CD14-positive monocyte (primary cell): ENCODE measurements at regions not wholly inside any gene's neighbourhood (a gene's known extent, or its start where the extent isn't known, plus 50 kb on each side); places are given as distances from the start of the nearest gene placed in this dataset.

Experiments
- DNase-seq, 3 donors: peaks; one replicate each; pipeline ENCODE4 v3.0.0-alpha.2; 2011 to 2022
- H2AFZ ChIP-seq: 2 replicates; pipeline ENCODE4 v1.6.0; 2012; ENCODE audit warnings: mild to moderate bottlenecking, low read depth, low read length, inconsistent platforms; ENCODE audit not compliant: insufficient read depth, poor library complexity, severe bottlenecking
- H3K27ac ChIP-seq, 2 donors: 1 replicate in 1 of 2; 2 replicates in 1 of 2; pipeline ENCODE4 v1.5.1; 2012 to 2013; ENCODE audit warnings: low read length in 2 of 2, control low read depth in 1 of 2, inconsistent platforms in 1 of 2, low read depth in 1 of 2, mild to moderate bottlenecking in 1 of 2
- H3K27me3 ChIP-seq, 2 donors: one replicate each; pipeline versions ENCODE4 v1.6.0 to v1.6.1; 2011 to 2013; ENCODE audit warnings: low read length in 2 of 2; ENCODE audit not compliant: control insufficient read depth in 2 of 2, insufficient read depth in 2 of 2
- H3K36me3 ChIP-seq, 2 donors: replicated peaks in 1 of 2; 1 replicate in 1 of 2; 2 replicates in 1 of 2; pipeline versions ENCODE4 v1.5.1 to v1.6.1; 2012 to 2013; ENCODE audit warnings: low read length in 2 of 2, control low read depth in 1 of 2, inconsistent platforms in 1 of 2, mild to moderate bottlenecking in 1 of 2; ENCODE audit not compliant: insufficient read depth in 2 of 2, control insufficient read depth in 1 of 2
- H3K4me1 ChIP-seq, 2 donors: 1 replicate in 1 of 2; 2 replicates in 1 of 2; pipeline versions ENCODE4 v1.5.1 to v1.6.1; 2012 to 2013; ENCODE audit warnings: low read length in 2 of 2, control low read depth in 1 of 2, inconsistent platforms in 1 of 2, mild to moderate bottlenecking in 1 of 2, moderate library complexity in 1 of 2; ENCODE audit not compliant: insufficient read depth in 2 of 2, control insufficient read depth in 1 of 2
- H3K4me2 ChIP-seq: replicated peaks from 2 replicates; pipeline ENCODE3; 2012; ENCODE audit warnings: low read length, moderate library complexity, mild to moderate bottlenecking; ENCODE audit not compliant: poor library complexity, severe bottlenecking; ENCODE audit errors: extremely low read depth
- H3K4me3 ChIP-seq, 3 experiments: fragments of 200-600 bp in 1 of 3; sonication (generic) in 1 of 3; replicated peaks in 1 of 3; 1 replicate in 2 of 3; 2 replicates in 1 of 3; pipeline ENCODE4 v1.5.1; 2011 to 2013; ENCODE audit warnings: low read length in 3 of 3, mild to moderate bottlenecking in 3 of 3, control low read depth in 2 of 3, low read depth in 2 of 3, inconsistent platforms in 1 of 3, moderate library complexity in 1 of 3
- H3K79me2 ChIP-seq: 2 replicates; pipeline ENCODE4 v1.6.0; 2012; ENCODE audit warnings: mild to moderate bottlenecking, control low read depth, inconsistent platforms, low read length, moderate library complexity; ENCODE audit not compliant: insufficient read depth
- H3K9ac ChIP-seq: 2 replicates; pipeline ENCODE4 v1.6.0; 2017; ENCODE audit warnings: low read length, mild to moderate bottlenecking; ENCODE audit not compliant: insufficient read depth, poor library complexity, severe bottlenecking
- H3K9me3 ChIP-seq, 2 donors: replicated peaks in 1 of 2; 1 replicate in 1 of 2; 2 replicates in 1 of 2; pipeline versions ENCODE4 v1.5.1 to v1.6.1; 2012 to 2013; ENCODE audit warnings: low read length in 2 of 2, control low read depth in 1 of 2; ENCODE audit not compliant: control insufficient read depth in 1 of 2, insufficient read depth in 1 of 2
- H4K20me1 ChIP-seq: 2 replicates; pipeline ENCODE4 v1.6.0; 2012; ENCODE audit warnings: mild to moderate bottlenecking, low read length, control low read depth, moderate library complexity; ENCODE audit not compliant: insufficient read depth
- H3K27ac Mint-ChIP-seq, 7 donors: one replicate each; pipeline ENCODE4 v1.8.0; 2020; ENCODE audit warnings: mild to moderate bottlenecking in 7 of 7, mixed read lengths in 7 of 7, moderate library complexity in 6 of 7, inconsistent platforms in 2 of 7
- H3K27me3 Mint-ChIP-seq, 3 donors: one replicate each; pipeline ENCODE4 v1.8.0; 2021 to 2022; ENCODE audit warnings: low read depth in 3 of 3, mild to moderate bottlenecking in 3 of 3, mixed read lengths in 3 of 3, moderate library complexity in 3 of 3, inconsistent platforms in 1 of 3
- H3K36me3 Mint-ChIP-seq, 2 donors: one replicate each; pipeline ENCODE4 v1.8.0; 2020; ENCODE audit warnings: mixed read lengths in 2 of 2, inconsistent platforms in 1 of 2, mild to moderate bottlenecking in 1 of 2
- H3K4me1 Mint-ChIP-seq: one replicate; pipeline ENCODE4 v1.8.0; 2020; ENCODE audit warnings: mild to moderate bottlenecking, mixed read lengths
- H3K4me3 Mint-ChIP-seq, 2 donors: one replicate each; pipeline ENCODE4 v1.8.0; 2020; ENCODE audit warnings: mild to moderate bottlenecking in 2 of 2, mixed read lengths in 2 of 2, moderate library complexity in 1 of 2
- H3K9me3 Mint-ChIP-seq, 7 donors: one replicate each; pipeline ENCODE4 v1.8.0; 2020 to 2022; ENCODE audit warnings: mixed read lengths in 7 of 7, mild to moderate bottlenecking in 6 of 7, moderate library complexity in 6 of 7, inconsistent platforms in 2 of 7
- CTCF ChIP-seq: fragments of 200-600 bp; IDR thresholded peaks from one replicate; pipeline ENCODE4 v1.8.0; 2022; ENCODE audit warnings: antibody characterized with exemption, mild to moderate bottlenecking
- WGBS: methylation state at CpG from one replicate; pipeline ENCODE4 v1.1.5; 2013; ENCODE audit warnings: missing lambda C conversion rate; ENCODE audit not compliant: insufficient coverage; 5-methylcytosine and 5-hydroxymethylcytosine counted together
- intact Hi-C, 2 donors: fragments of 100-400 bp; cut with micrococcal nuclease; formaldehyde crosslinking; loops; one replicate each; pipeline versions ENCODE4 v1.15.0 to v1.15.1; 2023

- no peaks in the 10 kb centered on the region for H3K79me2 ChIP-seq
- no peak overlapping the region for H2AFZ ChIP-seq
- H3K36me3 ChIP-seq: no peaks in the 10 kb centered on the region
- DNase-seq: no peak
- no peaks in the 10 kb centered on the region for H3K9me3 ChIP-seq
- Mint-ChIP-seq H3K4me1 (no peaks in the 10 kb centered on the region), H3K4me3 (no peak overlapping the region), H3K9me3 (no peaks in the 10 kb centered on the region), H3K27ac (no peak overlapping the region), H3K27me3 (no peaks in the 10 kb centered on the region), H3K36me3 (no peaks in the 10 kb centered on the region)
- no peaks in the 10 kb centered on the region for H3K27me3 ChIP-seq
- H3K27ac ChIP-seq: no peak overlapping the region
- no peak overlapping the region for H3K4me2 ChIP-seq
- TF ChIP-seq CTCF: no peak
- no peaks in the 10 kb centered on the region for H3K4me1 ChIP-seq
- H3K9ac ChIP-seq: no peak overlapping the region
- no peaks in the 10 kb centered on the region for H4K20me1 ChIP-seq
- intact Hi-C loops: no loop called here
- no peak overlapping the region for H3K4me3 ChIP-seq
- WGBS: no CpG with 5 or more reads among the region's 2 CpGs
Observed at GRCh38 chr6:94133106-94133505, 713.7 kb upstream of the EPHA7 start.

GRCh38 chr6:94131271-94131670 lies 711.9 kb upstream of the EPHA7 start:
- H2AFZ ChIP-seq: no peak overlapping the region
- no peaks in the 10 kb centered on the region for H3K9me3 ChIP-seq
- H3K4me3 Mint-ChIP-seq: no peak overlapping the region
- no peak overlapping the region for H3K9ac ChIP-seq
- no peak overlapping the region for H3K4me2 ChIP-seq
- no peak for DNase-seq
- H3K4me1 Mint-ChIP-seq: no peaks in the 10 kb centered on the region
- H3K27ac Mint-ChIP-seq: no peak overlapping the region
- no peak overlapping the region for H3K4me3 ChIP-seq
- no peaks in the 10 kb centered on the region for H4K20me1 ChIP-seq
- no peaks in the 10 kb centered on the region for H3K4me1 ChIP-seq
- no peaks in the 10 kb centered on the region for H3K27me3 Mint-ChIP-seq
- H3K36me3 ChIP-seq: no peaks in the 10 kb centered on the region
- TF ChIP-seq CTCF: no peak
- no peaks in the 10 kb centered on the region for H3K36me3 Mint-ChIP-seq
- no peaks in the 10 kb centered on the region for H3K9me3 Mint-ChIP-seq
- intact Hi-C loops: no loop called here
- no CpG with 5 or more reads among the region's 2 CpGs for WGBS
- no peak overlapping the region for H3K27ac ChIP-seq
- H3K79me2 ChIP-seq: no peaks in the 10 kb centered on the region
- no peaks in the 10 kb centered on the region for H3K27me3 ChIP-seq
